GM12878 (cell line): ENCODE measurements at regions not wholly inside any gene's neighbourhood (a gene's known extent, or its start where the extent isn't known, plus 50 kb on each side); places are given as distances from the start of the nearest gene placed in this dataset.
A peak's percentile ranks its signal among the peaks of the same experiment; 100 is the strongest.

Source experiments
- ESRRA ChIP-seq: IDR thresholded peaks from 2 replicates; pipeline ENCODE4 v1.6.1; 2012; ENCODE audit warnings: mild to moderate bottlenecking, low read length, improper control_type of control experiment
- LARP7 ChIP-seq: fragments of 450-650 bp; IDR thresholded peaks from 2 replicates; pipeline ENCODE4 v1.6.1; 2017; ENCODE audit warnings: mild to moderate bottlenecking
- MEF2A ChIP-seq: IDR thresholded peaks from 2 replicates; pipeline ENCODE4 v1.6.1; 2011; ENCODE audit warnings: low read depth, mild to moderate bottlenecking, low read length, moderate library complexity; ENCODE audit not compliant: insufficient read depth
- NFXL1 ChIP-seq: fragments of 450-650 bp; IDR thresholded peaks from 2 replicates; pipeline ENCODE4 v1.6.1; 2017; ENCODE audit warnings: antibody characterized with exemption, mild to moderate bottlenecking, borderline replicate concordance
- NR2C2 ChIP-seq: IDR thresholded peaks from 2 replicates; pipeline ENCODE4 v1.6.1; 2011; ENCODE audit warnings: borderline replicate concordance, low read depth; ENCODE audit not compliant: control insufficient read depth, insufficient read length
- NR2F1 ChIP-seq: fragments of 450-650 bp; conservative IDR thresholded peaks from 2 replicates; pipeline ENCODE4 v1.6.1; 2017; ENCODE audit warnings: mild to moderate bottlenecking
- SUZ12 ChIP-seq: fragments of 200-600 bp; sonication (generic); IDR thresholded peaks from one replicate; pipeline ENCODE4 v1.6.1; 2018; ENCODE audit warnings: antibody characterized with exemption, mild to moderate bottlenecking; ENCODE audit not compliant: unreplicated experiment
- YY1 ChIP-seq: IDR thresholded peaks from 2 replicates; pipeline ENCODE4 v1.6.1; 2011; ENCODE audit warnings: low read depth, mild to moderate bottlenecking, low read length
- TF ChIP-seq, protein P1 (sequence below): IDR thresholded peaks from 2 replicates; pipeline ENCODE4 v1.6.1; 2012; ENCODE audit warnings: improper control_type of control experiment, low read depth, low read length; ENCODE audit not compliant: insufficient replicate concordance

DNA sequence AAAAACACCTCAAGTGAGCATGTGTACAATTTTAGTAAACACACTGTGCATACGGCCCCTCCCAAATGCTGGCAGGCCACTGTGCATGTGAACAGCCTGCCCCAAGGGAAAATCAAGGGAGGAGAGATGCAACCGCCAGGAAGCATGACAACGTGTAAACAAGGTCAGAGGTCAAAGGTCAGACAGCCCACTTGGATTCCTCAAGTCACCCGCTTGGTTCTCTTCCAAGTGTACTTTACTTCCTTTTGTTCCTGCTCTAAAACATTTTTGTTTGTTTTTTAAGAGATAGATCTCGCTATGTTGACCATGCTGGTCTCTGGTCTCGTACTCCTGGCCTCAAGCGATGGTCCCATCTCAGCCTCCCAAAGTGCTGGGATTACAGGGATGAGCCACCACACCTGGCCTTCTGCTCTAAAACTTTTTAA is 126.7 kb upstream of the SHB start (continued):
- TF ChIP-seq ESRRA (no peak), NR2F1 (peak; percentile 93), NFXL1 (no peak), LARP7 (no peak), MEF2A (no peak), NR2C2 (peak; percentile 21), SUZ12 (no peak), YY1 (no peak)
- TF ChIP-seq, protein P1, sequence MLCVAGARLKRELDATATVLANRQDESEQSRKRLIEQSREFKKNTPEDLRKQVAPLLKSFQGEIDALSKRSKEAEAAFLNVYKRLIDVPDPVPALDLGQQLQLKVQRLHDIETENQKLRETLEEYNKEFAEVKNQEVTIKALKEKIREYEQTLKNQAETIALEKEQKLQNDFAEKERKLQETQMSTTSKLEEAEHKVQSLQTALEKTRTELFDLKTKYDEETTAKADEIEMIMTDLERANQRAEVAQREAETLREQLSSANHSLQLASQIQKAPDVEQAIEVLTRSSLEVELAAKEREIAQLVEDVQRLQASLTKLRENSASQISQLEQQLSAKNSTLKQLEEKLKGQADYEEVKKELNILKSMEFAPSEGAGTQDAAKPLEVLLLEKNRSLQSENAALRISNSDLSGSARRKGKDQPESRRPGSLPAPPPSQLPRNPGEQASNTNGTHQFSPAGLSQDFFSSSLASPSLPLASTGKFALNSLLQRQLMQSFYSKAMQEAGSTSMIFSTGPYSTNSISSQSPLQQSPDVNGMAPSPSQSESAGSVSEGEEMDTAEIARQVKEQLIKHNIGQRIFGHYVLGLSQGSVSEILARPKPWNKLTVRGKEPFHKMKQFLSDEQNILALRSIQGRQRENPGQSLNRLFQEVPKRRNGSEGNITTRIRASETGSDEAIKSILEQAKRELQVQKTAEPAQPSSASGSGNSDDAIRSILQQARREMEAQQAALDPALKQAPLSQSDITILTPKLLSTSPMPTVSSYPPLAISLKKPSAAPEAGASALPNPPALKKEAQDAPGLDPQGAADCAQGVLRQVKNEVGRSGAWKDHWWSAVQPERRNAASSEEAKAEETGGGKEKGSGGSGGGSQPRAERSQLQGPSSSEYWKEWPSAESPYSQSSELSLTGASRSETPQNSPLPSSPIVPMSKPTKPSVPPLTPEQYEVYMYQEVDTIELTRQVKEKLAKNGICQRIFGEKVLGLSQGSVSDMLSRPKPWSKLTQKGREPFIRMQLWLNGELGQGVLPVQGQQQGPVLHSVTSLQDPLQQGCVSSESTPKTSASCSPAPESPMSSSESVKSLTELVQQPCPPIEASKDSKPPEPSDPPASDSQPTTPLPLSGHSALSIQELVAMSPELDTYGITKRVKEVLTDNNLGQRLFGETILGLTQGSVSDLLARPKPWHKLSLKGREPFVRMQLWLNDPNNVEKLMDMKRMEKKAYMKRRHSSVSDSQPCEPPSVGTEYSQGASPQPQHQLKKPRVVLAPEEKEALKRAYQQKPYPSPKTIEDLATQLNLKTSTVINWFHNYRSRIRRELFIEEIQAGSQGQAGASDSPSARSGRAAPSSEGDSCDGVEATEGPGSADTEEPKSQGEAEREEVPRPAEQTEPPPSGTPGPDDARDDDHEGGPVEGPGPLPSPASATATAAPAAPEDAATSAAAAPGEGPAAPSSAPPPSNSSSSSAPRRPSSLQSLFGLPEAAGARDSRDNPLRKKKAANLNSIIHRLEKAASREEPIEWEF, result no peak
